ENCODE measurements at regions not wholly inside any gene's neighbourhood (a gene's known extent, or its start where the extent isn't known, plus 50 kb on each side); places are given as distances from the start of the nearest gene placed in this dataset.

DNA sequence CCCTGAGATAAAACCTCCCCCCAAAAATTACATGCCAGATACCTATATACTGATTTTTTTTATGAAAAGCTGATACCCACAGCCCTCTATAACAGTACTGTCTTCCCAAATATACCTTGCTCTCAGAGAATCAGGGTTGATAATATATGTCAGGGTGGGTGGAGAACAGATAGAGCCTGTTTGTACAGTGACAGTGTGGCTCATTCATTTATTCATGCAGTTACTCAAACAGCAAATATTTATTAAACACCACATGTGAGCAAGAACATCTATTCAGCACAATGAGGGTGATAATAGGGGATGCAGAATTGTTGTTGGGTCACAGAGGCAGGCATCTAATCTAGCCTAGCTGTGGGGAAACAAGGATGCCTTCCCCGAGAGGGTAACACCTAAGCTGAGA lies 334.2 kb downstream of the MAFB start:
- TF ChIP-seq, protein P1, sequence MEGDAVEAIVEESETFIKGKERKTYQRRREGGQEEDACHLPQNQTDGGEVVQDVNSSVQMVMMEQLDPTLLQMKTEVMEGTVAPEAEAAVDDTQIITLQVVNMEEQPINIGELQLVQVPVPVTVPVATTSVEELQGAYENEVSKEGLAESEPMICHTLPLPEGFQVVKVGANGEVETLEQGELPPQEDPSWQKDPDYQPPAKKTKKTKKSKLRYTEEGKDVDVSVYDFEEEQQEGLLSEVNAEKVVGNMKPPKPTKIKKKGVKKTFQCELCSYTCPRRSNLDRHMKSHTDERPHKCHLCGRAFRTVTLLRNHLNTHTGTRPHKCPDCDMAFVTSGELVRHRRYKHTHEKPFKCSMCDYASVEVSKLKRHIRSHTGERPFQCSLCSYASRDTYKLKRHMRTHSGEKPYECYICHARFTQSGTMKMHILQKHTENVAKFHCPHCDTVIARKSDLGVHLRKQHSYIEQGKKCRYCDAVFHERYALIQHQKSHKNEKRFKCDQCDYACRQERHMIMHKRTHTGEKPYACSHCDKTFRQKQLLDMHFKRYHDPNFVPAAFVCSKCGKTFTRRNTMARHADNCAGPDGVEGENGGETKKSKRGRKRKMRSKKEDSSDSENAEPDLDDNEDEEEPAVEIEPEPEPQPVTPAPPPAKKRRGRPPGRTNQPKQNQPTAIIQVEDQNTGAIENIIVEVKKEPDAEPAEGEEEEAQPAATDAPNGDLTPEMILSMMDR (IDR thresholded peaks at IDR 0.05; ENCODE audit: insufficient read depth, missing control alignments) = no peak
- FAIRE-seq (no peak), DNase-seq (ENCODE audit: insufficient read length, low spot score) (no peak)

DNA sequence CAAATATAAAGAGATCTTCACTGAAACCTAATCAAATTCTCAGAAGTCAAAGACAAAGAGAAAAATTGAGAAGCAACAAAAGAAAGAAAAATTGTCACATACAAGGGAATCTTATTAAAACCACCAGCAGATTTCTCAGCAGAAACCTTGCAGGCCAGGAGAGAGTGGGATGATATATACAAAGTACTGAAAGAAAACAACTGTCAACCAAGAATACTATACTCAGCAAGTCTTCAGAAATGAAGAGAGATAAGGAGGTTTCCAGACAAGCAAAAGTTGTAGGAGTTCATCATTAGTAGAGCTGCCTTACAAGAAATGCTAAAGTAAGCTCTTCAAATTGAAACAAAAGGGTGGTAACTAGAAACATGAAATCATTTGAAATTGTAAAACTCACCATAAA lies 345.6 kb downstream of the MAFB start:
- FAIRE-seq (no peak), DNase-seq (ENCODE audit: insufficient read length, low spot score) (no peak)
- TF ChIP-seq, protein P1 (IDR thresholded peaks at IDR 0.05; ENCODE audit: insufficient read depth, missing control alignments) = no peak

DNA sequence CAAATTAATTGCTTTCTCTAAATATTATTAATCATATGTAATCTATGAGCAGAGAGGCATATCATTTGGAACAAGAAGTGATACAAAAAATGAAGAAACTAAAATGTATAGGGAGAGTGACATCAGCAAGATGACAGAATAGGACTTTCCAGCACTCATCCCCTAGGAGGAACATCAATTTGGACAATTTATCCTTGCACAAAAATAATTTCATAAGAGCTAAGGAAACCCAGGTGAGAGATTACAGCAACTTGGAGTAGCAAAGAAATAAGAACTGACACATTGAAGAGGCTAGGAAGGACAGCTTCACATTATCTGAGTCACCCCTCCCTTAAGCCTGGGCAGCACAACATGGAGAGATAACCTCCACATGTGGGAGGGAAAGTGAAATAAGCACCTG lies 347.5 kb downstream of the MAFB start:
- DNase-seq (ENCODE audit: insufficient read length, low spot score) (no peak), FAIRE-seq (no peak)
- TF ChIP-seq, protein P1 (IDR thresholded peaks at IDR 0.05; ENCODE audit: insufficient read depth, missing control alignments) = no peak

DNA sequence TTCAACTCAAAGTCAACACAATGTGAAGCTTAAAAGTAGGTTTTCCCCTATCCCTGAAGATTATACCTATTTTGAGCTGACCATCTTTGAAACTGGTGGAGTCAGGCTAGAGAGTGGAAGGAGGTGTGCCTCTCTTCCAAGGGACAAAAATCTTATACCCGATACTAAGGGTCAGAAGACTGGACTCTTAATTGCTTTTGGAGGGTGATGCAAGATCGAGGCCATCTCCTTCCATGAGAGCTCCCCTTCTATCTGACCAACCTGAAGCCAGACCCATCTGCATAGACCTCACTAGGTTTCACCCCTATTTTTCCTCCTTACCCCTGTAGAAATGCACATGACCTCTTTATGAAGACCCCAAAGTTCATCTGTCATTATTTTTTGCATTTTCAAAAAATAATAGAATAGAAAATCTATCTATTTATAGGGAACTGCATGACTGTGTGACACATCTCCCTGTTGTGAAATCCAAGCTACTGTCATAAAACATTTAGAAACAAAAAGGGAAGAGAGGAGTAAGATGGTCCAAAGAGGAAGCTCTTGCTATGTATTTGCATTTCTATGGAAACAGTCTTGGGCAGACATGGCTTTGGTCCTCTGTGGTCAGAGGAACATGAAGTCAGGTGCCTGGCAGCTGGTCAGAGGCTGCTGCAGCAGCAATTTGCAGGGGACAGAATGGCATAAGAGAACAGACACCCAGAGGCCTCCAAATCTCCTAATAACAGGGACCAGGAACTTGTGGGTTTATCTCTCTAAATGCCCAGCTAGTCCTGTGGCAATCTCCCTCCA lies 349.2 kb downstream of the MAFB start:
- DNase-seq (ENCODE audit: insufficient read length, low spot score) (no peak), FAIRE-seq (no peak)
- TF ChIP-seq, protein P1 (IDR thresholded peaks at IDR 0.05; ENCODE audit: insufficient read depth, missing control alignments) = no peak

DNA sequence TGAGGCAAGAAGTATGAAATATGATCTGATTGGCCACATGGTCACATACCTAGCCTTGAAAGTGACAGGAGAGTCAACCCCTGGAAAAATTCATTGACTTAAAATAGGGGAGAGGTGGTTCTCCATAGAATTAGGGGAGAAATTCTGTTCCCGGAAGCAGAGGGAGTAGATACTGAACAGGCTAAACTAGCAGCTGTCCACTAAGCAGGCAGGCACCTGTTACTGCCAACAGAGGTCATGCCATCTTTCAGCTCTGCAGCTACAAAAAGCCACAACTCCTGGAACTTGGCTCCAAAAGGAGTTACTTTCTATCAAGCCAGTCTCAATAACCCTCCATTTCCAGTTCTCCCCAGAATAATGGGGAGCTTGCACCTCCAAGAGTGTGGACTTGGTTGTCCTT lies 352.5 kb downstream of the MAFB start:
- TF ChIP-seq, protein P1 (IDR thresholded peaks at IDR 0.05; ENCODE audit: insufficient read depth, missing control alignments) = no peak
- no peak for FAIRE-seq
- DNase-seq (ENCODE audit: insufficient read length, low spot score) = no peak

DNA sequence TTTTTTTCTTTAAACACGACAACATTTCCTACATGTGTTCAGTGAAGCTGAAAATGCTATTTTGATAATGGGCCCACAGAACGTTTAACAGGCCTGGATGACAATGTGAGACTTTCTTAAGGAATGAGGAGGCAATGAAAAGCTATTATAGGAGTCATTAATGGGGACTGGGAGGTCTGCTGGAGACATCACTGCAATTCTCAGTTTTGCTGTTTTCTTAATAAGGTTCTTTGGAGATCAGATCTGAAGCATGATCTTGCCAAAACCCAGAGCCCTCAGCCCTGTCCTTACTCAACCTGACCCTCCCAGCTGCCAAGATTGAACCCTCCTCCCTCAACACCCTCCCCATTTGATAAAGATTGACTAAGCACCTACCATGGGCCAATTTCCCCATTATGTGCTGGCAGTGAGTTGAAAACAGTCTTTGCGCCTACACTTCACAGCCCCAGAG lies 353.1 kb downstream of the MAFB start:
- no peak for DNase-seq (ENCODE audit: insufficient read length, low spot score)
- TF ChIP-seq, protein P1 (IDR thresholded peaks at IDR 0.05; ENCODE audit: insufficient read depth, missing control alignments) = no peak
- no peak for FAIRE-seq

DNA sequence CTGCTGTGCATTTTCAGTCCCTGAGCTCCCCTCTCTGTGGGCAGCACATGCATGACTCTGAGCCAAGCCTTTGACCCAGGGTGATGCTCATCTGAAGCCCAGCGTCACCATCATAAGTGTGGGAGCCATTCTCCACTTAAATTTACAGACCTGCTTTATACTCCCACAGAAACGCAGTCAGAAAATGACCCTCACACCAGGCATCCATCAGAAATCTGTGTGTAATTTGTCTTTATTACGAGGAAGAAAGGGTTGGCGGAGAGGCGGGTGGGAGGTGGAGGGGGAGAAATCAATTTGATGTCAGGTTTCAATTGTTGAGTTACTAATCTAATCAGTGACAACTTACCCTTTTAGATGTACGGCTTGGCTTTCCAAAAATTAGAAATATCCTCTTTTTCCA lies 353.6 kb downstream of the MAFB start:
- no peak for FAIRE-seq
- TF ChIP-seq, protein P1 (IDR thresholded peaks at IDR 0.05; ENCODE audit: insufficient read depth, missing control alignments) = no peak
- DNase-seq (ENCODE audit: insufficient read length, low spot score) = no peak

Data from D721Med (cell line).